ENCODE measurements at regions not wholly inside any gene's neighbourhood (a gene's known extent, or its start where the extent isn't known, plus 50 kb on each side); places are given as distances from the start of the nearest gene placed in this dataset.

DNA sequence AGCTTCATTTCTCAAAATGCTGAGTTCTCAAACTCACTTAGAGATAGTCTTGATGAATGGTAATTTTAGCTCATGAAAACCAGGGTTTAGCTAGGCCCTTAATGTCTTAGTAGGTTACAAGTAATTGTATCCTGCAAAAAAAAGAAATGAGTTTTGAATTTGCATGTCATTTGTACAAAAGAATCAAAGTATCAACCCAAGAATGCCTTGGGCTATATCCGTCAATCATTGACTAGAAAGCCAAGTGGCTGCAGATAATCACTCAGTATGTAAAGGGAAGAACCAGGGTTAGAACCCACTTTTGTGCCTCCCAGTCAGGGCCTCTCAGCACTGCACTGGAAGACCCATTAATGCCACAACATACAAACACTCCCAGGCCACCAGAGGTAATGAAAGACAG, 427.6 kb upstream of the MDFIC2 start:
- Histone ChIP-seq H3K9me3 (replicated peaks; ENCODE audit: control insufficient read depth, insufficient read depth, low read length) (no peaks in the 10 kb centered on the region), H3K36me3 (ENCODE audit: control insufficient read depth in 2 of 2, extremely low read depth in 1 of 2, insufficient read depth in 2 of 2, low read length in 2 of 2) (no peaks in the 10 kb centered on the region), H3K27me3 (ENCODE audit: control insufficient read depth in 2 of 2, insufficient read depth in 2 of 2, low read length in 2 of 2) (no peaks in the 10 kb centered on the region), H3K27ac (ENCODE audit: insufficient read depth, low read depth, low read length) (no peak overlapping the region), H4K20me1 (replicated peaks; ENCODE audit: control insufficient read depth, extremely low read depth, insufficient read depth, low read length) (no peaks in the 10 kb centered on the region), H3K9ac (replicated peaks; ENCODE audit: extremely low read depth, insufficient read depth, low read length) (no peak overlapping the region), H3K4me1 (ENCODE audit: control insufficient read depth, extremely low read depth, insufficient read depth, low read length) (peaks cover 13% of the 10 kb centered on the region), H3K4me2 (ENCODE audit: insufficient read depth, low read length) (no peak overlapping the region), H2AFZ (ENCODE audit: low read depth, low read length) (no peak overlapping the region), H3K4me3 (replicated peaks in 1 of 3; ENCODE audit: insufficient read depth in 1 of 3, low read depth in 1 of 3, low read length in 3 of 3) (no peak overlapping the region), H3K9me1 (replicated peaks; ENCODE audit: control insufficient read depth, extremely low read depth, insufficient read depth, low read length) (no peaks in the 10 kb centered on the region), H3K79me2 (ENCODE audit: control insufficient read depth, insufficient read depth, low read length) (no peaks in the 10 kb centered on the region)
- ChIA-PET CTCF (interaction anchor here (1.7 kb wide), 1 partner anchor 190 kb away, joined by 4 read pairs; no protein-coding TSS in a partner anchor), POLR2A (no interaction called here)
- DNase-seq (ENCODE audit: low read depth, low spot score), result no peak
- no TSS peak for BruUV-seq (replicated peaks)
- dilution Hi-C loops (cut with MboI; ENCODE audit: extremely low pct_ligation_motif_present, low sequenced_read_pairs) (no loop called here), intact Hi-C loops (cut with micrococcal nuclease) (no loop called here)
- TF ChIP-seq EZH2 (IDR thresholded peaks at IDR 0.05; ENCODE audit: borderline replicate concordance, low read depth, low read length, severe bottlenecking) (no peak), JUN (IDR thresholded peaks at IDR 0.05; ENCODE audit: borderline replicate concordance, insufficient read depth, insufficient read length, low read depth) (no peak), FOS (IDR thresholded peaks at IDR 0.05; ENCODE audit: borderline replicate concordance, insufficient read depth, low read length) (no peak), POLR2AphosphoS5 (IDR thresholded peaks at IDR 0.05; ENCODE audit: insufficient read depth, low read depth, low read length) (no peak), POLR2A (IDR thresholded peaks at IDR 0.05; ENCODE audit: low read depth, low read length) (no peak), GATA2 (IDR thresholded peaks at IDR 0.05; ENCODE audit: insufficient read depth, insufficient read length, low read depth, low read length) (no peak), MYC (IDR thresholded peaks at IDR 0.05; ENCODE audit: low read depth, low read length) (no peak)
- TF ChIP-seq, protein P1, sequence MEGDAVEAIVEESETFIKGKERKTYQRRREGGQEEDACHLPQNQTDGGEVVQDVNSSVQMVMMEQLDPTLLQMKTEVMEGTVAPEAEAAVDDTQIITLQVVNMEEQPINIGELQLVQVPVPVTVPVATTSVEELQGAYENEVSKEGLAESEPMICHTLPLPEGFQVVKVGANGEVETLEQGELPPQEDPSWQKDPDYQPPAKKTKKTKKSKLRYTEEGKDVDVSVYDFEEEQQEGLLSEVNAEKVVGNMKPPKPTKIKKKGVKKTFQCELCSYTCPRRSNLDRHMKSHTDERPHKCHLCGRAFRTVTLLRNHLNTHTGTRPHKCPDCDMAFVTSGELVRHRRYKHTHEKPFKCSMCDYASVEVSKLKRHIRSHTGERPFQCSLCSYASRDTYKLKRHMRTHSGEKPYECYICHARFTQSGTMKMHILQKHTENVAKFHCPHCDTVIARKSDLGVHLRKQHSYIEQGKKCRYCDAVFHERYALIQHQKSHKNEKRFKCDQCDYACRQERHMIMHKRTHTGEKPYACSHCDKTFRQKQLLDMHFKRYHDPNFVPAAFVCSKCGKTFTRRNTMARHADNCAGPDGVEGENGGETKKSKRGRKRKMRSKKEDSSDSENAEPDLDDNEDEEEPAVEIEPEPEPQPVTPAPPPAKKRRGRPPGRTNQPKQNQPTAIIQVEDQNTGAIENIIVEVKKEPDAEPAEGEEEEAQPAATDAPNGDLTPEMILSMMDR (IDR thresholded peaks at IDR 0.05; ENCODE audit: extremely low read depth in 1 of 2, insufficient read depth in 1 of 2, low read depth in 1 of 2, low read length in 2 of 2), result no peak
- TF ChIP-seq, protein P2, sequence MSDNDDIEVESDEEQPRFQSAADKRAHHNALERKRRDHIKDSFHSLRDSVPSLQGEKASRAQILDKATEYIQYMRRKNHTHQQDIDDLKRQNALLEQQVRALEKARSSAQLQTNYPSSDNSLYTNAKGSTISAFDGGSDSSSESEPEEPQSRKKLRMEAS (IDR thresholded peaks at IDR 0.05; ENCODE audit: insufficient read depth, insufficient read length), result no peak
- no peak for FAIRE-seq

All from endothelial cell of umbilical vein (primary cell).